ENCODE measurements at regions not wholly inside any gene's neighbourhood (a gene's known extent, or its start where the extent isn't known, plus 50 kb on each side); places are given as distances from the start of the nearest gene placed in this dataset.

GRCh38 chr20:20782231-20782630, 69.8 kb upstream of the RALGAPA2 start:
- Histone ChIP-seq H3K9me3 (replicated peaks; ENCODE audit: control insufficient read depth, insufficient read depth, low read depth, low read length) (no peaks in the 10 kb centered on the region), H3K4me1 (replicated peaks in 1 of 2; ENCODE audit: control insufficient read depth in 2 of 2, insufficient read depth in 2 of 2, low read length in 2 of 2) (no peaks in the 10 kb centered on the region), H3K27me3 (ENCODE audit: control insufficient read depth in 2 of 2, insufficient read depth in 2 of 2, low read length in 2 of 2) (peaks cover 0 to 8% of the 10 kb centered on the region in 2 experiments; a peak in 2 of 5 replicates), H4K20me1 (replicated peaks; ENCODE audit: control insufficient read depth, insufficient read depth, low read length) (no peaks in the 10 kb centered on the region), H3K79me2 (ENCODE audit: control insufficient read depth, insufficient read depth, low read length) (no peaks in the 10 kb centered on the region), H3K9me1 (ENCODE audit: control insufficient read depth, insufficient read depth, low read length) (no peaks in the 10 kb centered on the region), H3K9ac (ENCODE audit: insufficient read depth in 1 of 2, low read depth in 2 of 2, low read length in 2 of 2) (no peak overlapping the region), H3K36me3 (ENCODE audit: control insufficient read depth, insufficient read depth, low read length) (no peaks in the 10 kb centered on the region), H3K4me2 (ENCODE audit: insufficient read depth, low read length) (no peak overlapping the region), H2AFZ (ENCODE audit: low read depth, low read length) (no peak overlapping the region), H3K27ac (ENCODE audit: extremely low read depth, low read depth, low read length) (no peak overlapping the region), H3K4me3 (no peak overlapping the region)
- in situ Hi-C loops (cut with MboI) = no loop called here
- intact Hi-C loops (cut with micrococcal nuclease) = no loop called here
- ATAC-seq (no peak), FAIRE-seq (no peak), DNase-seq (ENCODE audit: extremely low read depth in 1 of 4, low spot score in 3 of 4) (no peak)
- CTCF ChIA-PET (ENCODE audit: low intra/inter-chr PET ratio) = no interaction called here
- POLR2A ChIA-PET = no interaction called here
- no TSS peak for BruUV-seq (replicated peaks)
- 2% methylated on average over 7 of the region's 8 CpGs for WGBS (ENCODE audit: insufficient coverage, low coverage, missing lambda C conversion rate)
- TF ChIP-seq BRF2 (IDR thresholded peaks at IDR 0.05; ENCODE audit: borderline replicate concordance, insufficient read depth, insufficient read length) = no peak
- TF ChIP-seq ZNF3 (CRISPR knock-in tag; IDR thresholded peaks at IDR 0.05) = no peak
- TF ChIP-seq MECOM (CRISPR knock-in tag; IDR thresholded peaks at IDR 0.05) = no peak
- no peak for TF ChIP-seq ZNF165 (CRISPR knock-in tag; IDR thresholded peaks at IDR 0.05; ENCODE audit: borderline replicate concordance)
- TF ChIP-seq ZNF318 (IDR thresholded peaks at IDR 0.05; ENCODE audit: borderline replicate concordance in 1 of 2, low read depth in 1 of 2) = no peak
- no peak for TF ChIP-seq POLR2A (conservative IDR thresholded peaks at IDR 0.05)
- TF ChIP-seq ELF1 (tag; IDR thresholded peaks at IDR 0.05) = no peak
- no peak for TF ChIP-seq PATZ1 (CRISPR knock-in tag; IDR thresholded peaks at IDR 0.05; ENCODE audit: borderline replicate concordance)
- TF ChIP-seq XRCC5 (IDR thresholded peaks at IDR 0.05; ENCODE audit: low read depth, low read length) = no peak
- no peak for TF ChIP-seq SPI1 (IDR thresholded peaks at IDR 0.05; ENCODE audit: borderline replicate concordance, low read depth, low read length)
- no peak for TF ChIP-seq KLF16 (IDR thresholded peaks at IDR 0.05)
- TF ChIP-seq GABPA (tag; conservative IDR thresholded peaks at IDR 0.05; ENCODE audit: low read depth) = no peak
- TF ChIP-seq MEF2A (IDR thresholded peaks at IDR 0.05; ENCODE audit: control insufficient read depth, low read depth, low read length) = no peak

Measured in K562 (cell line).